ENCODE measurements at regions not wholly inside any gene's neighbourhood (a gene's known extent, or its start where the extent isn't known, plus 50 kb on each side); places are given as distances from the start of the nearest gene placed in this dataset.

- TF ChIP-seq, protein P1, sequence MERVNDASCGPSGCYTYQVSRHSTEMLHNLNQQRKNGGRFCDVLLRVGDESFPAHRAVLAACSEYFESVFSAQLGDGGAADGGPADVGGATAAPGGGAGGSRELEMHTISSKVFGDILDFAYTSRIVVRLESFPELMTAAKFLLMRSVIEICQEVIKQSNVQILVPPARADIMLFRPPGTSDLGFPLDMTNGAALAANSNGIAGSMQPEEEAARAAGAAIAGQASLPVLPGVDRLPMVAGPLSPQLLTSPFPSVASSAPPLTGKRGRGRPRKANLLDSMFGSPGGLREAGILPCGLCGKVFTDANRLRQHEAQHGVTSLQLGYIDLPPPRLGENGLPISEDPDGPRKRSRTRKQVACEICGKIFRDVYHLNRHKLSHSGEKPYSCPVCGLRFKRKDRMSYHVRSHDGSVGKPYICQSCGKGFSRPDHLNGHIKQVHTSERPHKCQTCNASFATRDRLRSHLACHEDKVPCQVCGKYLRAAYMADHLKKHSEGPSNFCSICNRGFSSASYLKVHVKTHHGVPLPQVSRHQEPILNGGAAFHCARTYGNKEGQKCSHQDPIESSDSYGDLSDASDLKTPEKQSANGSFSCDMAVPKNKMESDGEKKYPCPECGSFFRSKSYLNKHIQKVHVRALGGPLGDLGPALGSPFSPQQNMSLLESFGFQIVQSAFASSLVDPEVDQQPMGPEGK (CRISPR knock-in tag; IDR thresholded peaks at IDR 0.05; ENCODE audit: borderline replicate concordance) = no peak
- no peak for TF ChIP-seq ZC3H10 (CRISPR knock-in tag; IDR thresholded peaks at IDR 0.05)
- no peak for TF ChIP-seq ISL1 (CRISPR knock-in tag; IDR thresholded peaks at IDR 0.05)
- TF ChIP-seq TCF4 (CRISPR knock-in tag; IDR thresholded peaks at IDR 0.05; ENCODE audit: borderline replicate concordance) = no peak
- no peak for TF ChIP-seq POU6F1 (CRISPR knock-in tag; IDR thresholded peaks at IDR 0.05; ENCODE audit: borderline replicate concordance, low read depth)
These were observed 1026.9 kb downstream of the LRFN5 start for GRCh38 chr14:42633504-42634095.
